ENCODE measurements at regions not wholly inside any gene's neighbourhood (a gene's known extent, or its start where the extent isn't known, plus 50 kb on each side); places are given as distances from the start of the nearest gene placed in this dataset.

DNA sequence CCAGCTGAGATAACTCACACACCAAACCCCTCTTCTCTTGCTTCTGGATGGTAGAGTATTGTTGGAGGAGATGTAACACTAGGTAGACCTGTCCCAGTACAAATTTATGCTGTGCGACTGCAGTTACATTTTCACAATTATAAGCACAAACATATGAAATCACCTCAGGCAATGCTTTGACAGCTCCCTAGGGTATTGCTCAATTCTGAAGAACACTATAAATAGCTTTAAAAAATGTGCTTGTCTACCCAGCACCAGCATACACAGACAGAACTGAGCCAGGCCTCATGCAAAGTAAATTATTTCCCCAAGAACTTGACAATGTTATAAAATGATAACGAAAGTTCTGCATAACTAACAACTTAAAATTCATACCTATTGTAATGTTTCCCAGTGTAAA lies 1999.1 kb upstream of the ADGRL3 start (continued):
- TF ChIP-seq STAT1 (IDR thresholded peaks at IDR 0.05; ENCODE audit: unreplicated experiment): no peak
- no peak for TF ChIP-seq EZH2phosphoT487 (IDR thresholded peaks at IDR 0.05; ENCODE audit: unreplicated experiment)
- no peak for TF ChIP-seq ZNF331 (CRISPR knock-in tag; IDR thresholded peaks at IDR 0.05; ENCODE audit: low read depth)
- no peak for TF ChIP-seq ETS1 (IDR thresholded peaks at IDR 0.05)
- TF ChIP-seq JUNB (IDR thresholded peaks at IDR 0.05; ENCODE audit: unreplicated experiment): no peak

GRCh38 chr4:59217910-59218631 lies 1982.1 kb upstream of the ADGRL3 start:
- H3K27ac ChIP-seq (ENCODE audit: low read depth): no peak overlapping the region
- H3K4me1 ChIP-seq (ENCODE audit: insufficient read depth): no peaks in the 10 kb centered on the region
- no peaks in the 10 kb centered on the region for H3F3A ChIP-seq (replicated peaks; ENCODE audit: low read depth)
- H3K79me2 ChIP-seq (replicated peaks; ENCODE audit: insufficient read depth): no peaks in the 10 kb centered on the region
- Mint-ChIP-seq H3K27me3 (ENCODE audit: insufficient read depth, low read depth, poor library complexity) (no peaks in the 10 kb centered on the region), H3K9me3 (no peaks in the 10 kb centered on the region), H3K27ac (no peak overlapping the region), H3K36me3 (ENCODE audit: low read depth) (no peaks in the 10 kb centered on the region), H3K4me1 (no peaks in the 10 kb centered on the region), H3K4me3 (no peak overlapping the region)
- no peak overlapping the region for H2AFZ ChIP-seq
- no peaks in the 10 kb centered on the region for H3K9me2 ChIP-seq (ENCODE audit: insufficient read depth)
- no peak for ATAC-seq
- no peaks in the 10 kb centered on the region for H3K27me3 ChIP-seq (ENCODE audit: insufficient read depth)
- DNase-seq (ENCODE audit: low spot score): no peak
- H3K4me3 ChIP-seq: no peak overlapping the region
- H3K36me3 ChIP-seq (ENCODE audit: insufficient read depth): no peaks in the 10 kb centered on the region
- no peaks in the 10 kb centered on the region for H4K20me1 ChIP-seq (replicated peaks; ENCODE audit: insufficient read depth)
- no peak overlapping the region for H3K4me2 ChIP-seq
- TF ChIP-seq CTCF (conservative IDR thresholded peaks at IDR 0.05; ENCODE audit: low read depth in 2 of 2) (no peak), STAT1 (IDR thresholded peaks at IDR 0.05; ENCODE audit: unreplicated experiment) (no peak), ETS1 (IDR thresholded peaks at IDR 0.05) (no peak), EZH2 (IDR thresholded peaks at IDR 0.05; ENCODE audit: low read depth, unreplicated experiment) (no peak), EZH2phosphoT487 (IDR thresholded peaks at IDR 0.05; ENCODE audit: unreplicated experiment) (no peak), JUNB (IDR thresholded peaks at IDR 0.05; ENCODE audit: unreplicated experiment) (no peak), ZNF114 (CRISPR knock-in tag; IDR thresholded peaks at IDR 0.05) (no peak)
- TF ChIP-seq, protein P1, sequence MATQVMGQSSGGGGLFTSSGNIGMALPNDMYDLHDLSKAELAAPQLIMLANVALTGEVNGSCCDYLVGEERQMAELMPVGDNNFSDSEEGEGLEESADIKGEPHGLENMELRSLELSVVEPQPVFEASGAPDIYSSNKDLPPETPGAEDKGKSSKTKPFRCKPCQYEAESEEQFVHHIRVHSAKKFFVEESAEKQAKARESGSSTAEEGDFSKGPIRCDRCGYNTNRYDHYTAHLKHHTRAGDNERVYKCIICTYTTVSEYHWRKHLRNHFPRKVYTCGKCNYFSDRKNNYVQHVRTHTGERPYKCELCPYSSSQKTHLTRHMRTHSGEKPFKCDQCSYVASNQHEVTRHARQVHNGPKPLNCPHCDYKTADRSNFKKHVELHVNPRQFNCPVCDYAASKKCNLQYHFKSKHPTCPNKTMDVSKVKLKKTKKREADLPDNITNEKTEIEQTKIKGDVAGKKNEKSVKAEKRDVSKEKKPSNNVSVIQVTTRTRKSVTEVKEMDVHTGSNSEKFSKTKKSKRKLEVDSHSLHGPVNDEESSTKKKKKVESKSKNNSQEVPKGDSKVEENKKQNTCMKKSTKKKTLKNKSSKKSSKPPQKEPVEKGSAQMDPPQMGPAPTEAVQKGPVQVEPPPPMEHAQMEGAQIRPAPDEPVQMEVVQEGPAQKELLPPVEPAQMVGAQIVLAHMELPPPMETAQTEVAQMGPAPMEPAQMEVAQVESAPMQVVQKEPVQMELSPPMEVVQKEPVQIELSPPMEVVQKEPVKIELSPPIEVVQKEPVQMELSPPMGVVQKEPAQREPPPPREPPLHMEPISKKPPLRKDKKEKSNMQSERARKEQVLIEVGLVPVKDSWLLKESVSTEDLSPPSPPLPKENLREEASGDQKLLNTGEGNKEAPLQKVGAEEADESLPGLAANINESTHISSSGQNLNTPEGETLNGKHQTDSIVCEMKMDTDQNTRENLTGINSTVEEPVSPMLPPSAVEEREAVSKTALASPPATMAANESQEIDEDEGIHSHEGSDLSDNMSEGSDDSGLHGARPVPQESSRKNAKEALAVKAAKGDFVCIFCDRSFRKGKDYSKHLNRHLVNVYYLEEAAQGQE (IDR thresholded peaks at IDR 0.05; ENCODE audit: unreplicated experiment): no peak
- TF ChIP-seq, protein P2, sequence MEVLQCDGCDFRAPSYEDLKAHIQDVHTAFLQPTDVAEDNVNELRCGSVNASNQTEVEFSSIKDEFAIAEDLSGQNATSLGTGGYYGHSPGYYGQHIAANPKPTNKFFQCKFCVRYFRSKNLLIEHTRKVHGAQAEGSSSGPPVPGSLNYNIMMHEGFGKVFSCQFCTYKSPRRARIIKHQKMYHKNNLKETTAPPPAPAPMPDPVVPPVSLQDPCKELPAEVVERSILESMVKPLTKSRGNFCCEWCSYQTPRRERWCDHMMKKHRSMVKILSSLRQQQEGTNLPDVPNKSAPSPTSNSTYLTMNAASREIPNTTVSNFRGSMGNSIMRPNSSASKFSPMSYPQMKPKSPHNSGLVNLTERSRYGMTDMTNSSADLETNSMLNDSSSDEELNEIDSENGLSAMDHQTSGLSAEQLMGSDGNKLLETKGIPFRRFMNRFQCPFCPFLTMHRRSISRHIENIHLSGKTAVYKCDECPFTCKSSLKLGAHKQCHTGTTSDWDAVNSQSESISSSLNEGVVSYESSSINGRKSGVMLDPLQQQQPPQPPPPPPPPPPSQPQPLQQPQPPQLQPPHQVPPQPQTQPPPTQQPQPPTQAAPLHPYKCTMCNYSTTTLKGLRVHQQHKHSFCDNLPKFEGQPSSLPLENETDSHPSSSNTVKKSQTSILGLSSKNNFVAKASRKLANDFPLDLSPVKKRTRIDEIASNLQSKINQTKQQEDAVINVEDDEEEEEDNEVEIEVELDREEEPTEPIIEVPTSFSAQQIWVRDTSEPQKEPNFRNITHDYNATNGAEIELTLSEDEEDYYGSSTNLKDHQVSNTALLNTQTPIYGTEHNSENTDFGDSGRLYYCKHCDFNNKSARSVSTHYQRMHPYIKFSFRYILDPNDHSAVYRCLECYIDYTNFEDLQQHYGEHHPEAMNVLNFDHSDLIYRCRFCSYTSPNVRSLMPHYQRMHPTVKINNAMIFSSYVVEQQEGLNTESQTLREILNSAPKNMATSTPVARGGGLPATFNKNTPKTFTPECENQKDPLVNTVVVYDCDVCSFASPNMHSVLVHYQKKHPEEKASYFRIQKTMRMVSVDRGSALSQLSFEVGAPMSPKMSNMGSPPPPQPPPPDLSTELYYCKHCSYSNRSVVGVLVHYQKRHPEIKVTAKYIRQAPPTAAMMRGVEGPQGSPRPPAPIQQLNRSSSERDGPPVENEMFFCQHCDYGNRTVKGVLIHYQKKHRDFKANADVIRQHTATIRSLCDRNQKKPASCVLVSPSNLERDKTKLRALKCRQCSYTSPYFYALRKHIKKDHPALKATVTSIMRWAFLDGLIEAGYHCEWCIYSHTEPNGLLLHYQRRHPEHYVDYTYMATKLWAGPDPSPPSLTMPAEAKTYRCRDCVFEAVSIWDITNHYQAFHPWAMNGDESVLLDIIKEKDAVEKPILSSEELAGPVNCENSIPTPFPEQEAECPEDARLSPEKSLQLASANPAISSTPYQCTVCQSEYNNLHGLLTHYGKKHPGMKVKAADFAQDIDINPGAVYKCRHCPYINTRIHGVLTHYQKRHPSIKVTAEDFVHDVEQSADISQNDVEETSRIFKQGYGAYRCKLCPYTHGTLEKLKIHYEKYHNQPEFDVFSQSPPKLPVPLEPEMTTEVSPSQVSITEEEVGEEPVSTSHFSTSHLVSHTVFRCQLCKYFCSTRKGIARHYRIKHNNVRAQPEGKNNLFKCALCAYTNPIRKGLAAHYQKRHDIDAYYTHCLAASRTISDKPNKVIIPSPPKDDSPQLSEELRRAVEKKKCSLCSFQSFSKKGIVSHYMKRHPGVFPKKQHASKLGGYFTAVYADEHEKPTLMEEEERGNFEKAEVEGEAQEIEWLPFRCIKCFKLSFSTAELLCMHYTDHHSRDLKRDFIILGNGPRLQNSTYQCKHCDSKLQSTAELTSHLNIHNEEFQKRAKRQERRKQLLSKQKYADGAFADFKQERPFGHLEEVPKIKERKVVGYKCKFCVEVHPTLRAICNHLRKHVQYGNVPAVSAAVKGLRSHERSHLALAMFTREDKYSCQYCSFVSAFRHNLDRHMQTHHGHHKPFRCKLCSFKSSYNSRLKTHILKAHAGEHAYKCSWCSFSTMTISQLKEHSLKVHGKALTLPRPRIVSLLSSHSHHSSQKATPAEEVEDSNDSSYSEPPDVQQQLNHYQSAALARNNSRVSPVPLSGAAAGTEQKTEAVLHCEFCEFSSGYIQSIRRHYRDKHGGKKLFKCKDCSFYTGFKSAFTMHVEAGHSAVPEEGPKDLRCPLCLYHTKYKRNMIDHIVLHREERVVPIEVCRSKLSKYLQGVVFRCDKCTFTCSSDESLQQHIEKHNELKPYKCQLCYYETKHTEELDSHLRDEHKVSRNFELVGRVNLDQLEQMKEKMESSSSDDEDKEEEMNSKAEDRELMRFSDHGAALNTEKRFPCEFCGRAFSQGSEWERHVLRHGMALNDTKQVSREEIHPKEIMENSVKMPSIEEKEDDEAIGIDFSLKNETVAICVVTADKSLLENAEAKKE (CRISPR knock-in tag; IDR thresholded peaks at IDR 0.05): no peak
